HepG2 (cell line): ENCODE measurements at regions not wholly inside any gene's neighbourhood (a gene's known extent, or its start where the extent isn't known, plus 50 kb on each side); places are given as distances from the start of the nearest gene placed in this dataset.

Experiments used
- ATAC-seq: fragments of 200-7000 bp; cut with Tn5 transposase; 3 replicates; pipeline ENCODE4 v1.9.1; 2020; ENCODE audit warnings: mild to moderate bottlenecking, moderate library complexity
- BruUV-seq: library from RNA; stranded (reverse); fragments of 400-500 nt; replicated peaks from 2 replicates; lab custom pipeline; 2021; lab: Mats Ljungman, UMichigan
- CTCF ChIA-PET: fragments of 300-600 bp; formaldehyde crosslinking; extraction: SDS; loops from one replicate; lab custom pipeline; 2021; ENCODE audit warnings: low total read pairs, inconsistent platforms, low intra/inter-chr PET ratio; lab: Yijun Ruan, JAX
- POLR2A ChIA-PET: fragments of 350-600 bp; sonication (Branson Sonifier 250); formaldehyde crosslinking; loops from one replicate; lab custom pipeline; 2020; ENCODE audit warnings: antibody characterized with exemption, inconsistent platforms; lab: Yijun Ruan, JAX
- DNase-seq: peaks from one replicate; pipeline ENCODE4 v3.0.0-alpha.2; 2015; ENCODE audit warnings: low spot score
- FAIRE-seq: peaks from 3 replicates; lab custom pipeline; 2011; peaks lifted over from hg19 to GRCh38; lab: Jason Lieb, UNC
- H2AFZ ChIP-seq: one replicate; pipeline ENCODE4 v1.6.1; 2011; ENCODE audit warnings: low read length, inconsistent platforms
- H3K27ac ChIP-seq: fragments of 300-600 bp; 3 replicates; pipeline ENCODE4 v1.8.0; 2011; ENCODE audit warnings: mixed run types, mild to moderate bottlenecking, mixed read lengths, low read length, inconsistent platforms; ENCODE audit not compliant: insufficient read depth; ENCODE audit errors: extremely low read length
- H3K27me3 ChIP-seq, 2 experiments: fragments of 200-600 bp in 1 of 2; 2 replicates in 1 of 2; 3 replicates in 1 of 2; pipeline versions ENCODE4 v1.6.0 to v1.8.0; 2011; ENCODE audit warnings: low read length in 2 of 2, mild to moderate bottlenecking in 2 of 2, moderate library complexity in 2 of 2, inconsistent platforms in 1 of 2; ENCODE audit not compliant: insufficient read depth in 2 of 2, control insufficient read depth in 1 of 2
- H3K36me3 ChIP-seq, 2 experiments: fragments of 200-600 bp in 1 of 2; replicated peaks in 1 of 2; 2 replicates in 1 of 2; 3 replicates in 1 of 2; pipeline versions ENCODE4 v1.5.1 to v1.8.0; 2011; ENCODE audit warnings: low read length in 2 of 2, inconsistent platforms in 1 of 2; ENCODE audit not compliant: insufficient read depth in 2 of 2, control insufficient read depth in 1 of 2
- H3K4me1 ChIP-seq: 2 replicates; pipeline ENCODE4 v1.5.1; 2012; ENCODE audit warnings: low read length, inconsistent platforms; ENCODE audit not compliant: insufficient read depth
- H3K4me2 ChIP-seq: 2 replicates; pipeline ENCODE4 v1.6.0; 2011; ENCODE audit warnings: low read depth, low read length, inconsistent platforms
- H3K4me3 ChIP-seq, 3 experiments: fragments of 200-600 bp in 1 of 3; sonication (generic), shearing (Covaris generic) in 1 of 3; replicated peaks in 1 of 3; 2 replicates each; pipeline ENCODE4 v1.5.1; 2011 to 2016; ENCODE audit warnings: low read length in 3 of 3, inconsistent platforms in 2 of 3, low read depth in 2 of 3, mild to moderate bottlenecking in 2 of 3, control low read depth in 1 of 3, mixed read lengths in 1 of 3; ENCODE audit not compliant: insufficient read depth in 1 of 3
- H3K79me2 ChIP-seq: one replicate; pipeline ENCODE4 v1.6.1; 2011; ENCODE audit warnings: low read length, inconsistent platforms; ENCODE audit not compliant: insufficient read depth
- H3K9ac ChIP-seq: 2 replicates; pipeline ENCODE4 v1.6.0; 2011; ENCODE audit warnings: mild to moderate bottlenecking, low read depth, low read length, inconsistent platforms; ENCODE audit not compliant: insufficient read depth
- H3K9me3 ChIP-seq: 2 replicates; pipeline ENCODE4 v1.5.1; 2012; ENCODE audit warnings: mild to moderate bottlenecking, low read length
- H4K20me1 ChIP-seq: 2 replicates; pipeline ENCODE4 v1.6.0; 2011; ENCODE audit warnings: inconsistent platforms, mild to moderate bottlenecking, low read length, moderate library complexity; ENCODE audit not compliant: insufficient read depth
- EED ChIP-seq: sonication (generic); formaldehyde crosslinking; IDR thresholded peaks from 2 replicates; pipeline ENCODE4 v1.5.0; 2020; ENCODE audit warnings: mild to moderate bottlenecking, missing genetic modification reagents
- FOSL1 ChIP-seq: sonication (generic); formaldehyde crosslinking; IDR thresholded peaks from 2 replicates; pipeline ENCODE4 v1.9.0; 2021; ENCODE audit warnings: missing genetic modification reagents, borderline replicate concordance
- GATAD2A ChIP-seq: IDR thresholded peaks from 2 replicates; pipeline ENCODE4 v1.6.1; 2016
- GTF2F1 ChIP-seq: fragments of 150-350 bp; IDR thresholded peaks from 2 replicates; pipeline ENCODE4 v1.6.1; 2014; ENCODE audit warnings: low read length
- SMARCE1 ChIP-seq: fragments of 450-650 bp; IDR thresholded peaks from 2 replicates; pipeline ENCODE4 v1.6.1; 2017; ENCODE audit warnings: borderline replicate concordance
- SP1 ChIP-seq, 2 experiments: fragments of 450-650 bp in 1 of 2; sonication (generic) in 1 of 2; formaldehyde crosslinking in 1 of 2; IDR thresholded peaks; 2 replicates each; pipeline versions ENCODE4 v1.4.0 to v1.6.1; 2016 to 2020; ENCODE audit warnings: missing genetic modification reagents in 1 of 2
- ZFP82 ChIP-seq: sonication (generic); formaldehyde crosslinking; IDR thresholded peaks from 2 replicates; pipeline ENCODE4 v1.5.1; 2020; ENCODE audit warnings: mild to moderate bottlenecking, missing genetic modification reagents, borderline replicate concordance
- ZMYM4 ChIP-seq: sonication (generic); formaldehyde crosslinking; IDR thresholded peaks from 2 replicates; pipeline ENCODE4 v1.8.1; 2023; ENCODE audit warnings: mild to moderate bottlenecking, missing genetic modification reagents
- ZNF441 ChIP-seq: sonication (generic); formaldehyde crosslinking; IDR thresholded peaks from 2 replicates; pipeline ENCODE4 v1.7.0; 2021; ENCODE audit warnings: missing genetic modification reagents, borderline replicate concordance
- ZNF562 ChIP-seq: sonication (generic); formaldehyde crosslinking; IDR thresholded peaks from 2 replicates; pipeline ENCODE4 v1.8.0; 2022; ENCODE audit warnings: missing genetic modification reagents, borderline replicate concordance
- ZNF576 ChIP-seq: sonication (generic); formaldehyde crosslinking; IDR thresholded peaks from 2 replicates; pipeline ENCODE4 v1.4.0; 2020; ENCODE audit warnings: mild to moderate bottlenecking, missing genetic modification reagents
- ZNF75D ChIP-seq: sonication (generic); formaldehyde crosslinking; IDR thresholded peaks from 2 replicates; pipeline ENCODE4 v1.8.1; 2023; ENCODE audit warnings: missing genetic modification reagents, mild to moderate bottlenecking, borderline replicate concordance
- WGBS: methylation state at CpG from one replicate; pipeline ENCODE4 v1.1.6; 2017; ENCODE audit warnings: low lambda C conversion rate; 5-methylcytosine and 5-hydroxymethylcytosine counted together
- in situ Hi-C: cut with HindIII; loops from 2 replicates; pipeline ENCODE4 v1.10.0; 2017; ENCODE audit warnings: low pct_unique_long_range_greater_than_20kb; ENCODE audit not compliant: extremely low pct_ligation_motif_present
- intact Hi-C: fragments of 100-400 bp; cut with micrococcal nuclease; formaldehyde crosslinking; loops from one replicate; pipeline ENCODE4 v1.10.0; 2022; ENCODE audit not compliant: unreplicated experiment
- TF ChIP-seq, protein P1 (sequence below): sonication (generic); formaldehyde crosslinking; conservative IDR thresholded peaks from 2 replicates; pipeline ENCODE4 v1.4.0; 2020; ENCODE audit warnings: missing genetic modification reagents

- Histone ChIP-seq H3K9ac (no peak overlapping the region), H3K27ac (no peak overlapping the region), H3K4me3 (no peak overlapping the region), H4K20me1 (no peaks in the 10 kb centered on the region), H3K4me2 (no peak overlapping the region), H3K27me3 (peaks cover 1 to 7% of the 10 kb centered on the region in 2 experiments; a peak in 3 of 5 replicates), H2AFZ (no peak overlapping the region), H3K36me3 (no peaks in the 10 kb centered on the region), H3K9me3 (no peaks in the 10 kb centered on the region), H3K4me1 (no peaks in the 10 kb centered on the region), H3K79me2 (no peaks in the 10 kb centered on the region)
- no TSS peak for BruUV-seq
- no peak for TF ChIP-seq SMARCE1
- no peak for TF ChIP-seq ZNF562
- no peak for TF ChIP-seq EED (CRISPR knock-in tag)
- no peak for TF ChIP-seq GATAD2A
- no peak for TF ChIP-seq SP1 (IDR thresholded peaks at IDR 0.05)
- no peak for TF ChIP-seq SP1 (CRISPR knock-in tag; IDR thresholded peaks at IDR 0.05)
- TF ChIP-seq GTF2F1 = no peak
- TF ChIP-seq ZNF576 = no peak
- no peak for TF ChIP-seq ZFP82 (CRISPR knock-in tag)
- no peak for TF ChIP-seq ZNF441
- TF ChIP-seq ZNF75D (CRISPR knock-in tag) = no peak
- no peak for TF ChIP-seq FOSL1
- TF ChIP-seq, protein P1, sequence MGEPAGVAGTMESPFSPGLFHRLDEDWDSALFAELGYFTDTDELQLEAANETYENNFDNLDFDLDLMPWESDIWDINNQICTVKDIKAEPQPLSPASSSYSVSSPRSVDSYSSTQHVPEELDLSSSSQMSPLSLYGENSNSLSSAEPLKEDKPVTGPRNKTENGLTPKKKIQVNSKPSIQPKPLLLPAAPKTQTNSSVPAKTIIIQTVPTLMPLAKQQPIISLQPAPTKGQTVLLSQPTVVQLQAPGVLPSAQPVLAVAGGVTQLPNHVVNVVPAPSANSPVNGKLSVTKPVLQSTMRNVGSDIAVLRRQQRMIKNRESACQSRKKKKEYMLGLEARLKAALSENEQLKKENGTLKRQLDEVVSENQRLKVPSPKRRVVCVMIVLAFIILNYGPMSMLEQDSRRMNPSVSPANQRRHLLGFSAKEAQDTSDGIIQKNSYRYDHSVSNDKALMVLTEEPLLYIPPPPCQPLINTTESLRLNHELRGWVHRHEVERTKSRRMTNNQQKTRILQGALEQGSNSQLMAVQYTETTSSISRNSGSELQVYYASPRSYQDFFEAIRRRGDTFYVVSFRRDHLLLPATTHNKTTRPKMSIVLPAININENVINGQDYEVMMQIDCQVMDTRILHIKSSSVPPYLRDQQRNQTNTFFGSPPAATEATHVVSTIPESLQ (CRISPR knock-in tag) = no peak
- TF ChIP-seq ZMYM4 = no peak
- no peak for ATAC-seq
- 4% methylated on average over 2 of the region's 2 CpGs for WGBS
- DNase-seq = no peak
- intact Hi-C loops (no loop called here), in situ Hi-C loops (no loop called here)
- CTCF ChIA-PET = no interaction called here
- POLR2A ChIA-PET = no interaction called here
- FAIRE-seq = no peak
Observed at GRCh38 chr9:84107081-84107480, 126.5 kb downstream of the RMI1 start.
